H1 (cell line): ENCODE measurements at regions not wholly inside any gene's neighbourhood (a gene's known extent, or its start where the extent isn't known, plus 50 kb on each side); places are given as distances from the start of the nearest gene placed in this dataset.

ENCODE experiments used
- CTCF ChIA-PET: fragments of 300-600 bp; sonication (Branson Sonifier 250); formaldehyde crosslinking; loops from one replicate; lab custom pipeline; 2021; ENCODE audit not compliant: partially characterized antibody; lab: Charles Lee
- POLR2A ChIA-PET: fragments of 300-600 bp; sonication (Branson Sonifier 250); formaldehyde crosslinking; loops from one replicate; lab custom pipeline; 2021; ENCODE audit warnings: inconsistent platforms; ENCODE audit not compliant: partially characterized antibody; lab: Charles Lee
- DNase-seq, 2 experiments: peaks; one replicate each; pipeline versions ENCODE4 v3.0.0 to v3.0.0-alpha.2; 2010 to 2022; ENCODE audit warnings: low spot score in 2 of 2, low read depth in 1 of 2, mixed read lengths in 1 of 2
- FAIRE-seq: peaks from 2 replicates; lab custom pipeline; 2011; peaks lifted over from hg19 to GRCh38; lab: Jason Lieb, UNC
- H2AFZ ChIP-seq: 2 replicates; pipeline ENCODE4 v1.8.1; 2012; ENCODE audit warnings: low read length, inconsistent platforms
- H2AK5ac ChIP-seq: 2 replicates; pipeline ENCODE4 v1.6.1; 2013; ENCODE audit warnings: low read depth, low read length
- H2BK120ac ChIP-seq: replicated peaks from 2 replicates; pipeline ENCODE3; 2013; ENCODE audit warnings: low read depth, low read length, inconsistent platforms
- H2BK12ac ChIP-seq: 2 replicates; pipeline ENCODE4 v1.6.1; 2013; ENCODE audit warnings: low read depth, low read length
- H2BK15ac ChIP-seq: 2 replicates; pipeline ENCODE4 v1.6.1; 2013; ENCODE audit warnings: low read length
- H2BK20ac ChIP-seq: 2 replicates; pipeline ENCODE4 v1.6.1; 2013; ENCODE audit warnings: low read length
- H2BK5ac ChIP-seq: 2 replicates; pipeline ENCODE4 v1.6.1; 2013; ENCODE audit warnings: low read depth, low read length
- H3K14ac ChIP-seq: 2 replicates; pipeline ENCODE4 v1.6.1; 2013; ENCODE audit warnings: inconsistent platforms; ENCODE audit not compliant: insufficient read length
- H3K18ac ChIP-seq: 2 replicates; pipeline ENCODE4 v1.6.1; 2013; ENCODE audit warnings: low read length; ENCODE audit errors: extremely low read depth
- H3K23ac ChIP-seq: 2 replicates; pipeline ENCODE4 v1.6.1; 2013; ENCODE audit warnings: inconsistent platforms; ENCODE audit not compliant: insufficient read length
- H3K23me2 ChIP-seq: 2 replicates; pipeline ENCODE4 v1.6.1; 2013; ENCODE audit warnings: low read depth, low read length
- H3K27ac ChIP-seq: 2 replicates; pipeline ENCODE4 v1.6.1; 2011; ENCODE audit warnings: low read depth, low read length, inconsistent platforms
- H3K27me3 ChIP-seq, 4 experiments: replicated peaks in 1 of 4; 1 replicate in 1 of 4; 2 replicates in 3 of 4; pipeline versions ENCODE4 v1.6.1 to v1.8.1; 2011 to 2013; ENCODE audit warnings: low read length in 3 of 4, mild to moderate bottlenecking in 3 of 4, inconsistent platforms in 2 of 4, mixed read lengths in 2 of 4, moderate library complexity in 1 of 4; ENCODE audit not compliant: control insufficient read depth in 3 of 4, insufficient read depth in 3 of 4; ENCODE audit errors: extremely low read depth in 1 of 4
- H3K36me3 ChIP-seq, 4 experiments: 2 replicates each; pipeline versions ENCODE4 v1.6.1 to v1.8.1; 2011 to 2013; ENCODE audit warnings: mild to moderate bottlenecking in 4 of 4, low read length in 3 of 4, moderate library complexity in 2 of 4, control low read depth in 1 of 4, inconsistent platforms in 1 of 4; ENCODE audit not compliant: insufficient read depth in 4 of 4, control insufficient read depth in 2 of 4
- H3K4ac ChIP-seq: replicated peaks from 2 replicates; pipeline ENCODE3; 2013; ENCODE audit warnings: low read length, low read depth, mixed read lengths, inconsistent platforms; ENCODE audit not compliant: insufficient read length
- H3K4me1 ChIP-seq, 4 experiments: replicated peaks in 1 of 4; 1 replicate in 1 of 4; 2 replicates in 3 of 4; pipeline versions ENCODE4 v1.6.1 to v1.8.1; 2011 to 2013; ENCODE audit warnings: low read length in 3 of 4, inconsistent platforms in 2 of 4, mixed read lengths in 1 of 4; ENCODE audit not compliant: insufficient read depth in 4 of 4, control insufficient read depth in 3 of 4
- H3K4me2 ChIP-seq, 2 experiments: 2 replicates each; pipeline versions ENCODE4 v1.6.1 to v1.8.1; 2011 to 2013; ENCODE audit warnings: low read depth in 2 of 2, low read length in 2 of 2, control low read depth in 1 of 2, inconsistent platforms in 1 of 2, mild to moderate bottlenecking in 1 of 2; ENCODE audit not compliant: insufficient read depth in 1 of 2
- H3K4me3 ChIP-seq, 4 experiments: fragments of 200-600, 300-600 bp in 1 of 4; sonication (generic), shearing (Covaris generic), sonication (Bioruptor Twin) in 1 of 4; 2 replicates each; pipeline versions ENCODE4 v1.5.1 to v1.8.1; 2011 to 2016; ENCODE audit warnings: low read length in 4 of 4, low read depth in 3 of 4, control low read depth in 2 of 4, inconsistent platforms in 2 of 4, mild to moderate bottlenecking in 2 of 4, mixed read lengths in 1 of 4, moderate library complexity in 1 of 4; ENCODE audit not compliant: insufficient read depth in 2 of 4; ENCODE audit errors: extremely low read depth in 1 of 4
- H3K56ac ChIP-seq: replicated peaks from 2 replicates; pipeline ENCODE3; 2013; ENCODE audit warnings: low read depth, mild to moderate bottlenecking, mixed read lengths, low read length, inconsistent platforms; ENCODE audit not compliant: insufficient read length
- H3K79me1 ChIP-seq: 2 replicates; pipeline ENCODE4 v1.6.1; 2013; ENCODE audit warnings: low read depth, low read length, control low read depth
- H3K79me2 ChIP-seq, 2 experiments: 2 replicates each; pipeline versions ENCODE4 v1.6.1 to v1.8.1; 2012 to 2013; ENCODE audit warnings: low read length in 2 of 2, mild to moderate bottlenecking in 2 of 2, inconsistent platforms in 1 of 2; ENCODE audit not compliant: insufficient read depth in 2 of 2, control insufficient read depth in 1 of 2
- H3K9ac ChIP-seq, 4 experiments: replicated peaks in 1 of 4; 1 replicate in 1 of 4; 2 replicates in 3 of 4; pipeline versions ENCODE4 v1.6.1 to v1.8.1; 2011 to 2013; ENCODE audit warnings: low read depth in 3 of 4, low read length in 3 of 4, control low read depth in 2 of 4, mild to moderate bottlenecking in 2 of 4, moderate library complexity in 2 of 4, inconsistent platforms in 1 of 4; ENCODE audit errors: extremely low read depth in 1 of 4
- H3K9me3 ChIP-seq, 2 experiments: 2 replicates each; pipeline versions ENCODE4 v1.6.1 to v1.8.1; 2012 to 2013; ENCODE audit warnings: mild to moderate bottlenecking in 2 of 2, moderate library complexity in 2 of 2, control low read depth in 1 of 2, inconsistent platforms in 1 of 2, low read depth in 1 of 2, low read length in 1 of 2, mixed read lengths in 1 of 2; ENCODE audit not compliant: insufficient read depth in 2 of 2
- H4K20me1 ChIP-seq, 2 experiments: replicated peaks in 1 of 2; 2 replicates each; pipeline versions ENCODE3 to v1.8.1; 2011 to 2013; ENCODE audit warnings: inconsistent platforms in 2 of 2, low read length in 2 of 2, mild to moderate bottlenecking in 1 of 2; ENCODE audit not compliant: insufficient read depth in 2 of 2, control insufficient read depth in 1 of 2
- H4K5ac ChIP-seq: 2 replicates; pipeline ENCODE4 v1.6.1; 2013; ENCODE audit warnings: low read length, low read depth, mixed read lengths, inconsistent platforms; ENCODE audit not compliant: insufficient read length
- H4K8ac ChIP-seq: 2 replicates; pipeline ENCODE4 v1.8.0; 2013; ENCODE audit warnings: mild to moderate bottlenecking, moderate library complexity, low read length, inconsistent platforms; ENCODE audit not compliant: insufficient read depth; ENCODE audit errors: extremely low read depth
- H4K91ac ChIP-seq: replicated peaks from 2 replicates; pipeline ENCODE3; 2013; ENCODE audit warnings: low read length, mixed read lengths, inconsistent platforms; ENCODE audit not compliant: insufficient read length
- ASH2L ChIP-seq: fragments of 200-600, 300-600 bp; sonication (generic); IDR thresholded peaks from one replicate; pipeline ENCODE4 v1.7.1; 2017; ENCODE audit warnings: low read length
- BACH1 ChIP-seq: IDR thresholded peaks from 2 replicates; pipeline ENCODE4 v1.6.1; 2012; ENCODE audit warnings: low read length, improper control_type of control experiment
- CBX5 ChIP-seq: fragments of 300-800, 300-1000 bp; sonication (generic); IDR thresholded peaks from 2 replicates; pipeline ENCODE4 v1.7.1; 2016; ENCODE audit warnings: antibody characterized with exemption, low read length, low read depth
- CHD2 ChIP-seq: IDR thresholded peaks from 2 replicates; pipeline ENCODE4 v1.6.1; 2012; ENCODE audit warnings: low read length, improper control_type of control experiment
- EZH2 ChIP-seq: fragments of 200-600 bp; sonication (generic); IDR thresholded peaks from 2 replicates; pipeline ENCODE4 v1.7.1; 2012; ENCODE audit warnings: low read depth, mild to moderate bottlenecking, moderate library complexity, low read length, inconsistent platforms; ENCODE audit not compliant: severe bottlenecking
- GTF2F1 ChIP-seq: IDR thresholded peaks from 2 replicates; pipeline ENCODE4 v1.6.1; 2012; ENCODE audit warnings: low read depth, low read length, improper control_type of control experiment, borderline replicate concordance
- JUND ChIP-seq: IDR thresholded peaks from 2 replicates; pipeline ENCODE4 v1.6.1; 2011; ENCODE audit warnings: mild to moderate bottlenecking, improper control_type of control experiment, low read length
- KDM1A ChIP-seq: fragments of 200-600, 300-600 bp; sonication (generic); IDR thresholded peaks from 2 replicates; pipeline ENCODE4 v1.7.1; 2016; ENCODE audit warnings: mild to moderate bottlenecking, low read length, borderline replicate concordance
- KDM5A ChIP-seq: fragments of 200-600 bp; IDR thresholded peaks from 2 replicates; pipeline ENCODE4 v1.7.1; 2012; ENCODE audit warnings: mild to moderate bottlenecking, low read length, inconsistent platforms, mixed read lengths
- PHF8 ChIP-seq: fragments of 200-600 bp; sonication (generic); conservative IDR thresholded peaks from 2 replicates; pipeline ENCODE4 v1.7.1; 2012; ENCODE audit warnings: low read depth, mild to moderate bottlenecking, inconsistent platforms, low read length, moderate library complexity
- POLR2A ChIP-seq, 2 experiments: IDR thresholded peaks; 1 replicate in 1 of 2; 2 replicates in 1 of 2; pipeline ENCODE4 v1.6.1; 2011; ENCODE audit warnings: low read depth in 2 of 2, low read length in 2 of 2, mild to moderate bottlenecking in 2 of 2; ENCODE audit errors: control extremely low read depth in 1 of 2
- RXRA ChIP-seq: IDR thresholded peaks from 2 replicates; pipeline ENCODE4 v1.6.1; 2011; ENCODE audit warnings: low read depth, mild to moderate bottlenecking, low read length, moderate library complexity; ENCODE audit not compliant: insufficient read depth
- SIRT6 ChIP-seq: IDR thresholded peaks from one replicate; pipeline ENCODE4 v1.7.1; 2012; ENCODE audit warnings: low read length, inconsistent platforms
- SRF ChIP-seq: IDR thresholded peaks from 2 replicates; pipeline ENCODE4 v1.6.1; 2011; ENCODE audit warnings: mild to moderate bottlenecking, low read depth, low read length, moderate library complexity
- SUZ12 ChIP-seq: fragments of 200-600 bp; sonication (generic); IDR thresholded peaks from 2 replicates; pipeline ENCODE4 v1.6.1; 2012; ENCODE audit warnings: mild to moderate bottlenecking, inconsistent platforms, low read length, moderate library complexity, mixed read lengths
- YY1 ChIP-seq: IDR thresholded peaks from 2 replicates; pipeline ENCODE4 v1.6.1; 2011; ENCODE audit warnings: low read depth, mild to moderate bottlenecking, low read length
- WGBS, 2 experiments: shearing (Covaris generic) in 1 of 2; methylation state at CpG; one replicate each; pipeline versions ENCODE4 v1.1.6 to v1.1.7; 2013 to 2015; ENCODE audit warnings: low lambda C conversion rate in 2 of 2, mixed read lengths in 2 of 2, inconsistent platforms in 1 of 2, low coverage in 1 of 2, missing lambda C conversion rate in 1 of 2; ENCODE audit not compliant: insufficient replicate concordance in 2 of 2, insufficient coverage in 1 of 2, insufficient read length in 1 of 2; ENCODE audit errors: extremely low coverage in 1 of 2, missing lambda C conversion rate in 1 of 2; 5-methylcytosine and 5-hydroxymethylcytosine counted together

DNA sequence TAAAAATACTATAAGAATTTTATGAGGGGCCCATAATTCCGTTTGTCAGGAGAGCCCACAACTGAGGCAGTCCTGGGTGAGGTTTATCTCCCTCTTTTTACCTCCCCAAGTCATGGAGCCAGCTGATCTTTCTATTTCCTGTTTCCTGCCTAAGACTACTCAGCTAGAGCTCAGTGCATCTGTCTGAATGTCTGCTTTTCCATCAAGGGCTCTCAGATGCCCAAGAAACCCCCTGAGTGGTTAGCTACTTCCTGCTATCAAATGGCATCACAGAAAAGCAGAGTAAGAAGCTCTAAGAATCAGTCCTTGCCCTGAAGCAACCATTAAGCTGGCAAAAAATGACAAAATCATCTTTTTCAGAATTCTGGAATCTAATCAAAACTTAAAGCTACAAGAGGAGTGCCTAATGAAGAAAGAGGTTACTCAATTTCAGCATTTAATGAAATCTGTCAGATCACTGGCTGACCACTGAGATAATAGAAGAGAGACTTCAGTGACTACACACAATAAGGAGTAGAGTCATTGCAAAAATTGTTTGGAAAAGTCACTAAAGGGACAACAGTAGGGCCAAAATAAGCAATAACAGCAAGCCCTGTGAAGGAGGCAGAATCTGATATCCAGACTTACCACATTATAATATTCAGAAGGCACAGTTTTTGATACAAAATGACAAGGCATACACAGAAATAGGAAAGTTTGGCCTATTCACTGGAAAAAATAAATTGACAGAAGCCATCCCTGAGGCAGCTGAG is 150.1 kb downstream of the CYB561 start:
- H3K14ac ChIP-seq, result no peak overlapping the region
- no peak overlapping the region for H4K91ac ChIP-seq
- no peak overlapping the region for H3K18ac ChIP-seq
- no peaks in the 10 kb centered on the region for H3K79me1 ChIP-seq
- H3K4me3 ChIP-seq, result no peak overlapping the region
- H3K4me2 ChIP-seq, result no peak overlapping the region
- H2BK12ac ChIP-seq, result no peak overlapping the region
- no peak overlapping the region for H3K4ac ChIP-seq
- H4K20me1 ChIP-seq, result no peaks in the 10 kb centered on the region
- TF ChIP-seq POLR2A (IDR thresholded peaks at IDR 0.05; ENCODE audit: control extremely low read depth in 1 of 2, low read depth in 2 of 2, low read length in 2 of 2) (no peak), SIRT6 (no peak), BACH1 (no peak), CHD2 (no peak), CBX5 (no peak), ASH2L (no peak), SRF (no peak), SUZ12 (no peak), EZH2 (no peak), KDM1A (no peak), PHF8 (no peak), GTF2F1 (no peak), JUND (no peak), KDM5A (no peak), RXRA (no peak), YY1 (no peak)
- TF ChIP-seq, all 59 proteins: peak for 0
- no peak overlapping the region for H2BK5ac ChIP-seq
- no peak overlapping the region for H4K5ac ChIP-seq
- no peak overlapping the region for H2BK120ac ChIP-seq
- no peaks in the 10 kb centered on the region for H3K36me3 ChIP-seq
- FAIRE-seq (no peak), DNase-seq (no peak)
- H2BK15ac ChIP-seq, result no peak overlapping the region
- no peak overlapping the region for H2AK5ac ChIP-seq
- H2AFZ ChIP-seq, result no peak overlapping the region
- H3K9me3 ChIP-seq, result peaks cover 3 to 4% of the 10 kb centered on the region in 2 experiments; a peak in 1 of 4 replicates
- H3K27me3 ChIP-seq, result no peaks in the 10 kb centered on the region
- POLR2A ChIA-PET, result no interaction called here
- no peak overlapping the region for H3K56ac ChIP-seq
- H3K4me1 ChIP-seq, result no peaks in the 10 kb centered on the region
- 87% methylated on average over 1 of the region's 1 CpG; no CpG with 5 or more reads in 1 of the 2 experiments for WGBS, 2 experiments
- no peak overlapping the region for H3K23ac ChIP-seq
- no peak overlapping the region for H2BK20ac ChIP-seq
- no peaks in the 10 kb centered on the region for H3K23me2 ChIP-seq
- no peaks in the 10 kb centered on the region for H3K79me2 ChIP-seq
- no peak overlapping the region for H3K27ac ChIP-seq
- CTCF ChIA-PET, result no interaction called here
- H4K8ac ChIP-seq, result no peak overlapping the region
- no peak overlapping the region for H3K9ac ChIP-seq
